H54 (cell line): ENCODE measurements at regions not wholly inside any gene's neighbourhood (a gene's known extent, or its start where the extent isn't known, plus 50 kb on each side); places are given as distances from the start of the nearest gene placed in this dataset.
A peak's percentile ranks its signal among the peaks of the same experiment; 100 is the strongest.
"Not testable (repeated sequence)": the region's sequence is repeated elsewhere in the genome, so short reads cannot be mapped to it uniquely, and the experiment has no call there.

ENCODE experiments used
- DNase-seq: peaks from one replicate; pipeline ENCODE4 v3.0.0; 2011; ENCODE audit warnings: low spot score, mixed read lengths; ENCODE audit not compliant: insufficient read length
- FAIRE-seq: peaks from 3 replicates; lab custom pipeline; 2011; peaks lifted over from hg19 to GRCh38; lab: Jason Lieb, UNC
- POLR2A ChIP-seq: IDR thresholded peaks from 2 replicates; pipeline ENCODE4 v1.6.1; 2011; ENCODE audit warnings: low read depth, mild to moderate bottlenecking, low read length

DNA sequence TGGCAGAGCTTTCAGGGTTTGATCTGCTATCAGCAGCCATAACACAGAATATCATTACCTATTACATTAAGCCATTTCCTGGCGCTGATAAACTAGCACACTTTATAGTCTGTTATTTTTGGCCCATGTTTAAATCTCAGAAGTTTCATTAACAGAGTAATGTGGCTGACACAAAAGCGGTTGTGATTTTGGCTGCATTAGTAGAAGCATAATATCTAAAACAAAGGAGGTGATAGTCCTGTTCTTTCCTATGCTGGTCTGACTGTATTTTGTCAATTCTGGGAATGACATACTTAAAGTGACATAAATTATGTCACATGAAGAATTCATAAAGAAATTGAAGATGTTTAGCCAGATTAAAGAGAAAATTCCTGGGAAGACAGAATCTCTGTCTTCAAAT, 151.3 kb upstream of the KCND3 start:
- TF ChIP-seq POLR2A = no peak
- no peak for FAIRE-seq
- no peak for DNase-seq

DNA sequence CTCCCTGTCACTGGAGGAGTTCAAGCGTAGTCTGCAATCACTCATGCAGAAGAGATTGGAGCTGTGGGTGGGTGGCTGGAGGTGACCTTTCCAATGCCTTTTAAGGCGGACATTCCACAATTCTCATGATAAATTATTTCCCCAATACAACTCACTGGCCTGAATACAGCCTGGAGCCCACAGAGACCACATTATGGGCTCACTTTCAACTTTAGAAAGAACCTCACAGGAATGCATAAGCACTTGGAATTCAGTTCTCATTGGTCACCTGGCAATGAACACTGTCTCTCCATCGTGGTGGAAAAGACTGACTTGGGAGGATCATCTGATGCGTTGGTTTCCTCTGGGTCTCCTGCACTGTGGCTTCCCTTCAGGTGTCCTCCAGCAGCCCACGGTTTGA, 151.8 kb upstream of the KCND3 start:
- no peak for FAIRE-seq
- no peak for DNase-seq
- TF ChIP-seq POLR2A = no peak

DNA sequence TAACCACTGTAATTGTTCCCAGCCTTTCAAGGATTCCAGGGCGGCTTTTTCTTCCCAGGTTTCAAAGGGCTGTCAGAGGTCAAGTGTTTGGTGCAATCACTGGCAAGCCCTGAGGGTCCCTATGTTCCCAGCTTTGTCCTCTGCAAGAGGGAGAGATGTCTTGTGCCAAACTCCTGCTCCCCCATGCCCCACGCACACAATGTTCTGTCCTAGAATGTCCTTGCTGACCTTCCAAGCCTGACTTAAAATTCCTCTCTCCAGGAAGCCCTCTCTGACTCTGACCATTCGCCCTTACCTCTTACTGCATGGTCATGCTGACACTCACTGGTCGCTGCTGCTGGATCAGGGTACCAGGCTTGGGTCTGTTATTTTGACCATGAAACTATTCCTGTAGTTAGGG, 152.5 kb upstream of the KCND3 start:
- FAIRE-seq (no peak), DNase-seq (no peak)
- TF ChIP-seq POLR2A = no peak

DNA sequence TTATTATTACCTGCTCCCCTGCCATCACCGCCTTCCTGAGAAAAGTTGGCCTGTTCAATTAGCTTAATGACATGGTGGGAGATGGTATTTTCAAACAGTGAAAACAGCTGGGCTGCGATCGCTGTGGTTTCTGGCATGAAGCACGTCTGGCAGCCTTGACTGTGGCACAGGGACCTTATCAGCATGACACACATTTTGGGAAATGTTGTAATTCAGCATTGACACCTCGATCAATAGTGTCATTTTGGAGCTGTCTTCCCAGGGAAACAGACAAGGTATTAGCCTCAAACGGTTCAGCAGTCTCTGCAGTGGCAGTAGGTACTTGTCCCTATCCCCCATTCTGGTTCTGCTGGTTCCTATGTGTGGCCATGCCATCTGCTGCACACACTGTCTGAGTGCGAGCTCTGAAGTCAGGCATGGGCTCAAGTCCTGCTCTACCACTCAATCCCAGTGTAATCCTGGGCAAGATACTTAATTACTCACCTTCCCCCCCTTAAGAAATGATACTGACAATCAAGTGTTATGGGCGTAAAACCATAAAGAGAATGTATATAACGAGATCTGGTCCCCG, 154.5 kb upstream of the KCND3 start:
- no peak for TF ChIP-seq POLR2A
- FAIRE-seq = no peak
- no peak for DNase-seq

DNA sequence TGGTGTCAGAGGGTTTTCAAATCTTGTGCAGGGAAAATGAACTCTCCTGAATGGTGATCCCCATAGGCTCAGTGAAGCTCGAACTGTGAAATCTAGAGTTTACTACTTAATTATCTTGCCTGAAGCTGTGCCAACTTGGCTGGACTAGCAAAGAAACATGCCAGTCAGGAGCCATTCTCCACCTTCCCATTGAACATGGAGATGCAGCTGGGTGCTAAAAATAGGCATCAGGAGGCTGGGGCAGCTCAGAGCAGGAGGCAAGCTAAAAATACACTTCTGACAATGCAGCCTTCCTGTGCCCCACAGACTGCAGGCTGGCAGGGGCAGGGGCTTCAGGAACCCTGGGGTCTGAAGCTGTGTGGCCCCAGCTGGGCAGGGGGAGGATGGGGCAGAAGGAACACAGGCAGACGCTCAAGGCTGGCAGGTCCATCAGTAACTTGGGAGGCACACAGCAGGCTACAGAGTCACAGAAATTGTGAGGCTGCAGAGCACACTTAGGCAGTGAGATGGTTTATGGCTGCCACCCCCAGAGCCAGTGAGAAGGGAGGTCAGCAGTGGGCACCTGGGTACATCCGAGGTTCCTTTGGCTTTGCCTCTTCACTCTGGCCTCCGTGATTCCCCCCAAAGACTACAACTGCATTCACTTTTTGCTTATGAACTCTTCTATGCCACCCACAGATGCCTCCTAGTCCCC, 155.4 kb upstream of the KCND3 start:
- FAIRE-seq = no peak
- DNase-seq = no peak
- no peak for TF ChIP-seq POLR2A

DNA sequence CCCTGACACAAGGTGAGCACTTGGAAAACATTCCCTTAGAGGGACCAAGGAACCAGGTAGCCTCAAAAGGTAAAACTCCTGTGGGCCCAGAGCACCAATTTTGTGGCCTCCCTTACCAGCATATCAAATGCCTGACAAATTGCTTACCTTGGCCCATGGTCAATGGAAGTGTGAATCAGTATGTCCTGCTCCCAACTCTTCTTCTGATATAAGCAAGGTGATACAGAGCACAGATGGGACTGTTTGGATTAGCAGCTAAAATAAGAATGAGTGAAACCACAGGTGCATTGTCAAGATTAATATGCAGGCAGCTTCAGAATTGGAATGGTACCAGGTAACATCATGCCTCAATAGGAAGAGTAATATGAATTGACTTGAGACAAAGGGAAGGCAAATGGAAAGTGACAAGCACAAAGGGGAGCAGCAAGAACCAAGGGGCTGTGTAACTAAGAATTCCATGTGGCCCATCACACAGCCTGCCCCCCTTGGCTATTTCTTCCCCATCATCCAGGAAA, 156.8 kb upstream of the KCND3 start:
- FAIRE-seq (no peak), DNase-seq (no peak)
- TF ChIP-seq POLR2A = no peak

DNA sequence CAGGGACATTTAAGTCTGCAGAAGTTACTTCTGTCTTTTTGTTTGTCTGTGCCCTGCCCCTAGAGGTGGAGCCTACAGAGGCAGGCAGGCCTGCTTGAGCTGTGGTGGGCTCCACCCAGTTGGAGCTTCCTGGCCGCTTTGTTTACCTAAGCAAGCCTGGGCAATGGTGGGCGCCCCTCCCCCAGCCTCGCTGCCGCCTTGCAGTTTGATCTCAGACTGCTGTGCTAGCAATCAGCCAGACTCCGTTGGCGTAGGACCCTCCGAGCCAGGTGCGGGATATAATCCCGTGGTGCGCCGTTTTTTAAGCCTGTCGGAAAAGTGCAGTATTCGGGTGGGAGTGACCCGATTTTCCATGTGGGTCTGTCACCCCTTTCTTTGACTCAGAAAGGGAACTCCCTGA, 170.7 kb upstream of the KCND3 start:
- not testable (repeated sequence) for DNase-seq, FAIRE-seq

DNA sequence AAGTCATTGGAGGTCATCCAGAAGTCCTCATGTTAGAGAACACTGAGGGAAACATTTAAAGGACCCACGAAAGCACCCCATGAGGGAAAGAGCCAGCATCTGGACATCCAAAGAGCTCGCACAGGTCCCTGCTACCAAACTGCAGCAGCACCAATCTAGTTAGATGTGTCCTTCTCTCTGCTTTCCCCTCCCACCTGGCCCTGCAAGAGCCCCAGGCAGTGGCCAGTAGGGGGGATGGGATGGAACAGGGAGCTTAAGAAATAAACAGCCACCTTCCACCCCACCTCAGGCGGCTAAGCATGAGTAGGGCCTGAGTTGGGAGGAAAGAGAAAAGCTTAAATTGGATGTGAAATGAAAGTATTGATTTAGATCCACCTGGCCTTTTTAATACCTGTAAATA, 175.9 kb upstream of the KCND3 start:
- FAIRE-seq = no peak
- TF ChIP-seq POLR2A = no peak
- DNase-seq = no peak

DNA sequence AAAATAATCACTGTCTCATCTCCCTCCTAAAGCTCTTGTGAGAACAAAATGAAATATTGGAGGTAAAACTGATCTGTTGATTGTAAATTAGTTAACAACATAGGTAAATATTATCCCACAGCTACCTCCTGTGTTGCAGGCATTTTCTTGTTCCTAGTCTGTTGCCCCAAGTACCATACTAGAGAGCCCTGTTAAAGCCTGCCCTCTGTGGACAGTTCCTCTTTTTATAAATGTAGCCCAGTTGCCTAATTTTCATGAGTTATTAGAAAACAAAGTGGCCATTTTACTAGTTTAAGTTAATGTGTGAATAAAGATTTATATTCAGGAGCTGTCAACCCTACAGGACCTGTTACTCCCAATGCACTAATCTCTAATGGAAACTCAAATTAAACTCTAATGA, 180.0 kb upstream of the KCND3 start:
- FAIRE-seq = no peak
- no peak for TF ChIP-seq POLR2A
- no peak for DNase-seq

DNA sequence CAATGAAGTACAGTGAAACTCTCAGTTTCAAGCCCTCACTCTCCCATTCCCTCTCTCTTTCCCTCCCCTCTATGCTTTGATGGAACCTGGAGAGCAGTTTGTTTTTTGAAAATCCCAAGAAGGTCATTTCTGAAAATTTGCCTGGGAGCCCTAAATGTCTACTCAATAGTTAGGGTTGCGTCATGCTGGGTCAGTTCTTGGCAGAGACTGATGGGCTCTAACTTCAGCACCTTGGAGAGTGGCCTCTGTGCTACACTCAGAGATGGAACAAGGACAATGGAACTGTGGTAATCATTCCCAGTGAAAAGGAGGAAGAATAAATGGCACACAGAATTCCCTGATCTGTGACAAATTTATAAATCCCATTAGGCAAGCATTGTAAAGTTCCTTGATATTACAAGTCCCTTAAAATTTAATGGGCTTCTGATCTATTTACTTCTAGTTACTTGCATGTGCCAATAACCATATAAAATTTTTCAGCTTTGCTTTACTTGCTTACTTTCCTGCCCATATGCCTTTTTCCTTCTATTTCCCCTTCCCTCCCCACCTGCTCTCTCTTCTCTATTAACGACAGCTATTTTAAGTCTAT, 182.9 kb upstream of the KCND3 start:
- DNase-seq (peak; percentile 20), FAIRE-seq (no peak)
- no peak for TF ChIP-seq POLR2A

DNA sequence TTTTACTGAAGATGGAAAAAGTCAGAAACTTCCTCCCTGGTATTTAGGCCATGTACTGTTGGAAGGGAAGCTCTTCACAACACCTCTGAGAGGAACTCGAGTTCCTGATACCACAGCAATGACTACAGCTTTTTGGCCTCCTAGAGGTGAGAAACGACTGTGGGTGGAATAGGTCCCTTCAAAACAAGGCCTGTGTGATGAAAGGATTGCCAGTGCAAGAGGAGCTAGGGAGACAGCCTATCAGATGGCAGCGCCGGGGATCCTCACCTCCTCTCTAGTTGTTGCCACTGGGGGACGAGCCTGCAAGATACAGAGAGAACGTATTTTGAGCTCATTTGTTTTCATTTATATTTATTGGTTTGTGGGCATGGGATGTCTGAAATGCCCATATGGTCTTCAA, 187.8 kb upstream of the KCND3 start:
- FAIRE-seq (no peak), DNase-seq (no peak)
- TF ChIP-seq POLR2A = no peak

DNA sequence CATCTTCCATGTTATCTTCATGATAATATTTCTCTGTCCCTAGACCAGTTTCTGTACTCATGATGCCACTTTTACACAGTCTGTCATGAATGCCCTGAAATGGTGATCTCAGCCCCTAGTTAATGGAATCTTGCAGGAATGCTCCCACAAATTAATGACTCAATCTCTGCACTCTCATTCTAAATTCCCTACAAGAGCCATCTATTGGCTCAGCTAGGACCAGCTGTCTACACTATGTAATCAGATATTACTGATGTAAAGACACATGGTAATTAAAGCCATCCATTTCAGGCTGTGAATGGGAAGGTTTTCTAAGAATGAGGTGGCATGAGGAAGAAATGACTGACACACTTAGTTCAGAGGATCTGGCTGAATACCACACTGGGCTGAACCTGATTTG, 199.1 kb upstream of the KCND3 start:
- TF ChIP-seq POLR2A = no peak
- DNase-seq (no peak), FAIRE-seq (no peak)

DNA sequence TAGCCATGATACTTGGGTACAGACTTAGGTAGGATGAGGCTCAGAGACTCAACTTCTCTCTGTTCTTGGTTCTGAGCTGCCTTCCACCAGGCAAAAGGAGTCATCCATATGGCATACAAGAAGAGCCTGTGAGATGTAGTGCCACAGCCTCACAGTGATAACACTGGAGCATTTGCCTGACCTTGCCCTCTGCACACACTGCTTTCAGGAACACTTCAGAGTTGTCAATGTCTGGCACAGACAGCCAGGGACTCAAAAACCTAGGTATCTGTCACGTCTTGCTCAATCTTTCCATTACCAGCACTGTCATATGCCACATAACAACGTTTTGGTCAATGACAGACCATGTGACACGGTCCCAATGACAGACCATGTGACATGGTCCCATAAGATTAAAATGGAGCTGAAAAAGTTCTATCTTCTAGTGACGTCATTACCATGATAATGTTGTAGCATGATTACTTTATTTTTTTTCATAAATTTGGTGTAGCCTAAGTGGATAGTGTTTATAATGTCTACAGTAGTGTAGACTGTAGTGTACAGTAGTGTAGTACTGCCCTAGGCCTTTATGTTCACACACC, 199.9 kb upstream of the CTTNBP2NL start:
- no peak for TF ChIP-seq POLR2A
- FAIRE-seq = no peak
- no peak for DNase-seq

DNA sequence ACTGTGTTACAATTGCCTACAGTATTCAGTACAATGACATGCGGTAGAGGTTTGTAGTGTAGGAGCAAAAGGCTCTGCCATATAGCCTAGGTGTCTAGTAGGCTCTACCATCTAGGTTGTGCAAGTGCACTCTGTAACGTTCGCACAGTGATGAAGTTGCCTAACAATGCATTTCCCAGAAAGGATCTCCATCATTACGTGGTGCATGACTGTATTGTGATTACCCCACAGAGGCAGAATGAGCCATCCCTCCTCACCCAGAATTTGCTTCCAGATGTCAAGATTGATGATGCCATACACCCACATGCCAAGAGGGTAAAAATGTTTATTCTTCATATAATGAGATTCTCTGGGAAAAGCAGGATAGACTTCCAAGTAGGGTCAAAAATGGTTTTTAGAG, 199.3 kb upstream of the CTTNBP2NL start:
- FAIRE-seq (no peak), DNase-seq (no peak)
- TF ChIP-seq POLR2A = no peak
